Glutamatergic neuron (in vitro differentiated cells): ENCODE measurements at regions not wholly inside any gene's neighbourhood (a gene's known extent, or its start where the extent isn't known, plus 50 kb on each side); places are given as distances from the start of the nearest gene placed in this dataset.

Experiments used
- DNase-seq: peaks from one replicate; pipeline ENCODE4 v3.0.0; 2022
- H3K27ac Mint-ChIP-seq: one replicate; pipeline ENCODE4 v1.8.0; 2020; ENCODE audit warnings: mild to moderate bottlenecking, mixed read lengths, inconsistent platforms; ENCODE audit not compliant: unreplicated experiment
- H3K27me3 Mint-ChIP-seq: one replicate; pipeline ENCODE4 v1.8.0; 2020; ENCODE audit warnings: mild to moderate bottlenecking, moderate library complexity, mixed read lengths, inconsistent platforms; ENCODE audit not compliant: unreplicated experiment
- H3K36me3 Mint-ChIP-seq: one replicate; pipeline ENCODE4 v1.8.0; 2020; ENCODE audit warnings: mild to moderate bottlenecking, mixed read lengths, inconsistent platforms; ENCODE audit not compliant: unreplicated experiment
- H3K4me1 Mint-ChIP-seq: one replicate; pipeline ENCODE4 v1.8.0; 2020; ENCODE audit warnings: mild to moderate bottlenecking, low read depth, mixed read lengths, inconsistent platforms; ENCODE audit not compliant: unreplicated experiment
- H3K4me3 Mint-ChIP-seq: one replicate; pipeline ENCODE4 v1.8.0; 2020; ENCODE audit warnings: mild to moderate bottlenecking, mixed read lengths, inconsistent platforms; ENCODE audit not compliant: unreplicated experiment
- H3K9me3 Mint-ChIP-seq: one replicate; pipeline ENCODE4 v1.8.0; 2020; ENCODE audit warnings: mild to moderate bottlenecking, moderate library complexity, mixed read lengths, inconsistent platforms; ENCODE audit not compliant: unreplicated experiment
- TF ChIP-seq, protein P1 (sequence below): fragments of 200-600 bp; sonication (generic); IDR thresholded peaks from one replicate; pipeline ENCODE4 v1.5.0; 2021; ENCODE audit not compliant: partially characterized antibody, unreplicated experiment

DNA sequence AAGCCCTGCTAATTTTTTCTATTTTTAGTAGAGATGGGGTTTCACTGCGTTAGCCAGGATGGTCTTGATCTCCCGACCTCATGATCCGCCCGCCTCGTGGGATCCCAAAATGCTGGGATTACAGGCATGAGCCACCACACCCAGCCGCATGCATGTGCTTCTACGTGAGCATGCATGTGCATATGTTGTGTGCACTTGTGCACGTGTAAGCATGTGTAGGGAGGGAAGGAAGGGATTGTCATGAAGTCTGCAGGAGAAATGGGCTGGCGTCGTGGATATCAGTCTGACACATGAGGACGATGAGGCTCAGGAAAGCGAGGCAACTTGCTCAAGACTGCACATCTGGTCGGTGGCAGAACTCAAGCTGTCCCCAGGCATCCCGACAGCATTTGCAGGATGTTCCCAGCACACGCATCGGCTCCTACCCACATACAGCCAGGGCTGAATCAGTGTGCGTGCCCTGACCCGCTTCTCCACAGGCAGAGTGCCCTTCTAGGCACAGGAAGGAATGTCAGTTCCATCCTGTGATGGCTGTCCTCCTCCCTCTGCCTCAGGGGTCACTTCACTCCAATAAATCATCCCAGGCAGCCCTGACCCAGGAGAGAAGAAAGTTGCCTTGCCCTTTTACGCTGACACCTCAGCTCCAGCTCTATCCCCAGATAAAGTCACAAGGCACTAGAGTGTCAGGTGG, 49.9 kb upstream of the SLC14A2 start:
- no peaks in the 10 kb centered on the region for H3K4me1 Mint-ChIP-seq
- no peaks in the 10 kb centered on the region for H3K36me3 Mint-ChIP-seq
- H3K4me3 Mint-ChIP-seq: no peak overlapping the region
- peaks cover under 1% of the 10 kb centered on the region for H3K27me3 Mint-ChIP-seq
- peaks cover 4% of the 10 kb centered on the region for H3K9me3 Mint-ChIP-seq
- TF ChIP-seq, protein P1, sequence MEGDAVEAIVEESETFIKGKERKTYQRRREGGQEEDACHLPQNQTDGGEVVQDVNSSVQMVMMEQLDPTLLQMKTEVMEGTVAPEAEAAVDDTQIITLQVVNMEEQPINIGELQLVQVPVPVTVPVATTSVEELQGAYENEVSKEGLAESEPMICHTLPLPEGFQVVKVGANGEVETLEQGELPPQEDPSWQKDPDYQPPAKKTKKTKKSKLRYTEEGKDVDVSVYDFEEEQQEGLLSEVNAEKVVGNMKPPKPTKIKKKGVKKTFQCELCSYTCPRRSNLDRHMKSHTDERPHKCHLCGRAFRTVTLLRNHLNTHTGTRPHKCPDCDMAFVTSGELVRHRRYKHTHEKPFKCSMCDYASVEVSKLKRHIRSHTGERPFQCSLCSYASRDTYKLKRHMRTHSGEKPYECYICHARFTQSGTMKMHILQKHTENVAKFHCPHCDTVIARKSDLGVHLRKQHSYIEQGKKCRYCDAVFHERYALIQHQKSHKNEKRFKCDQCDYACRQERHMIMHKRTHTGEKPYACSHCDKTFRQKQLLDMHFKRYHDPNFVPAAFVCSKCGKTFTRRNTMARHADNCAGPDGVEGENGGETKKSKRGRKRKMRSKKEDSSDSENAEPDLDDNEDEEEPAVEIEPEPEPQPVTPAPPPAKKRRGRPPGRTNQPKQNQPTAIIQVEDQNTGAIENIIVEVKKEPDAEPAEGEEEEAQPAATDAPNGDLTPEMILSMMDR: no peak
- no peak for DNase-seq
- H3K27ac Mint-ChIP-seq: no peak overlapping the region
